Endometrium (tissue), 2 donors: ENCODE measurements at regions not wholly inside any gene's neighbourhood (a gene's known extent, or its start where the extent isn't known, plus 50 kb on each side); places are given as distances from the start of the nearest gene placed in this dataset.
A peak's percentile ranks its signal among the peaks of the same experiment; 100 is the strongest.

Source experiments
- FAIRE-seq: peaks from 2 replicates; lab custom pipeline; 2012; peaks lifted over from hg19 to GRCh38; lab: Jason Lieb, UNC
- donor health status: control.
- donor health status: control.

- FAIRE-seq: no peak
Measured at GRCh38 chr3:77868725-77869124, 828.8 kb downstream of the ROBO2 start.

- FAIRE-seq: no peak
Measured at GRCh38 chr3:77869423-77869822, 829.5 kb downstream of the ROBO2 start.

- FAIRE-seq: no peak
Measured at GRCh38 chr3:77871436-77871835, 831.5 kb downstream of the ROBO2 start.

GRCh38 chr3:77873598-77873997, 833.7 kb downstream of the ROBO2 start:
- no peak for FAIRE-seq

GRCh38 chr3:77885381-77885780, 845.5 kb downstream of the ROBO2 start:
- FAIRE-seq: no peak

GRCh38 chr3:77887611-77888010, 847.7 kb downstream of the ROBO2 start:
- no peak for FAIRE-seq

GRCh38 chr3:77889616-77890015, 849.7 kb downstream of the ROBO2 start:
- FAIRE-seq: no peak

- FAIRE-seq: no peak
Measured at GRCh38 chr3:77898621-77899020, 858.7 kb downstream of the ROBO2 start.

- FAIRE-seq: no peak
Measured at GRCh38 chr3:77902675-77903074, 862.8 kb downstream of the ROBO2 start.

- FAIRE-seq: no peak
Measured at GRCh38 chr3:77906102-77906709, 866.3 kb downstream of the ROBO2 start.

GRCh38 chr3:77913524-77914174, 873.8 kb downstream of the ROBO2 start:
- no peak for FAIRE-seq

GRCh38 chr3:77915336-77915735, 875.4 kb downstream of the ROBO2 start:
- FAIRE-seq: no peak

GRCh38 chr3:77917225-77917624, 877.3 kb downstream of the ROBO2 start:
- no peak for FAIRE-seq

GRCh38 chr3:77919244-77919643, 879.3 kb downstream of the ROBO2 start:
- FAIRE-seq: no peak

- FAIRE-seq: peak; percentile 97
Measured at GRCh38 chr3:77931255-77932009, 891.5 kb downstream of the ROBO2 start.

- no peak for FAIRE-seq
Measured at GRCh38 chr3:77932926-77933325, 893.0 kb downstream of the ROBO2 start.

GRCh38 chr3:77933926-77934325, 894.0 kb downstream of the ROBO2 start:
- no peak for FAIRE-seq

GRCh38 chr3:77935418-77935817, 895.5 kb downstream of the ROBO2 start:
- FAIRE-seq: no peak

GRCh38 chr3:77939726-77940125, 899.8 kb downstream of the ROBO2 start:
- no peak for FAIRE-seq

GRCh38 chr3:77943598-77943997, 903.7 kb downstream of the ROBO2 start:
- no peak for FAIRE-seq

- no peak for FAIRE-seq
Measured at GRCh38 chr3:77945320-77945719, 905.4 kb downstream of the ROBO2 start.

- FAIRE-seq: no peak
Measured at GRCh38 chr3:77947671-77948070, 907.8 kb downstream of the ROBO2 start.

GRCh38 chr3:77967621-77968020, 927.7 kb downstream of the ROBO2 start:
- no peak for FAIRE-seq
